ENCODE measurements at regions not wholly inside any gene's neighbourhood (a gene's known extent, or its start where the extent isn't known, plus 50 kb on each side); places are given as distances from the start of the nearest gene placed in this dataset.

DNA sequence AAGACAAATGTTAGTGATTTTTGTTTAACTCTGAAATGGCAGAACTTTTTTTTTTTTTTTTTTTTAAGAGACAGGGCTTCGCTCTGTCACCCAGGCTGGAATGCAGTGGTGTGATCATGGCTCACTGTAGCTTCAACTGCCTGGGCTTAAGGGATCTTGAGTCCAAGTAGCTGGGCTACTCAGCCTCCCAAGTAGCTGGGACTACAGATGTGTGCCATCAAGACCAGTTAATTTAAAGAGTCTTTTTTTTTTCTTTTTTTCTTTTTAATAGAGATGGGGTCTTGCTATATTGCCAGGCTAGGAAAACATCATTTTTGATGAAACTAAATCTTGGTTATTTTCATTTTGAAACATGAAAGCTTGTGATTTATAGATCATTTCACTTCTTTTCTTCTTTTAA, 91.6 kb upstream of the PTCH1 start:
- DNase-seq (no peak), ATAC-seq (no peak)
- intact Hi-C loops (cut with micrococcal nuclease): no loop called here

DNA sequence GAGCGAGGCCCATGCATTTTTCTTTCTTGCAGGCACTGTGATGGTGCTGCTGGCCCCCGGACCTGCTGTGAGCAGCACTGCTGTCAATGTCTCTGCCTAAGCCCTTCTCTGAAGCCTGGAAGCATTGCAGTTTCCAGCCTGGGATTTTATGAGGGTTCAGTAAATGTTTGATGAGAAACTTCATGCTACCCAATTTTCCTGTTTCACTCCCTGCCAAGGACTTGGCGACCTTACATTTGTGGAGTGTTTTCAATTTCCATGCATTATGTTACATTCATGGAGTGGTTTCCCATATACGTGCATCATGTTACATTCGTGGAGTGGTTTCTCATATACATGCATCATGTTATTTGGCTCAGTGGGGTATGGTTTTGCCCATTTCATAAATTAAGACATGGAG, 90.7 kb upstream of the PTCH1 start:
- DNase-seq: no peak
- intact Hi-C loops (cut with micrococcal nuclease): no loop called here
- no peak for ATAC-seq

DNA sequence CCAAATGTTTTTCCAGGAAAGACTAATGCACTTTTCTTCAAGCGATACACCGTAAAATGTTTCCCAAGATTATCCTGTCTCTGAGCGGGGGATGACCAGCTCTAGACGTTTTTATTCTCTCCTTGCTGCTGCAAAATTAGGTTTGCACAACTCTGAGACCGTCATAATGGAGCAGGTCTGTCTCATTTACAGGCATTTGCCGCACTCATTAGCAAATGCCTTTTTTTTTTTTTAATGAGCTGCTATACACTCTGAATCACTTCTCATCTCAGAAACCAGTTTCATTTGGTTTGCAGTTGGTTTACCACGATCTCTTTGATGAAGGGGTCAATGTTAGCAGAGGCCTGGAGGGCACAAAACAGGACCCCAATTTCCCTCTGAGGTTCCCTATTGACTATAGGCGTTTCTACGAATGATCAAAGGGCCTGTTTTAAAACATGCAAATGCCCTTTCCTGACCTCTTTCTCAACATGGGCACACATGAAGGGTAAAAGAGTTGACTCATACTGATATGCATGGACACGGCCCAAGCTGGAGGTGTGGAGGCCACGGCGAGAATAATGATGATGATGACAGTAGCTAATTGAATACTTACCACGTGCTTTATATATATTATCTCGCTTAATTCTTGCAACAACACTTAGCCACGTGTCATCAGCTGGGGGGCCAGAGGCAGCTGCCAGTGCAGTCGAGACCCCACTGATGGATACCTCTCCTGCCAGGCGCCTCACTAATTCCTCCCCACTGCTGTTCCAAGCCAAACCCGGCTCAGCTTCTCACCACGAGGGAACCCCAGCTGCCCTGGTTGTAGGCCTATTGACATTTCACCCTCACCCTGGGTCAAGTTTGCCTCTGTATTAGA, 89.9 kb upstream of the PTCH1 start:
- no peak for DNase-seq
- intact Hi-C loops (cut with micrococcal nuclease): no loop called here
- ATAC-seq: no peak

DNA sequence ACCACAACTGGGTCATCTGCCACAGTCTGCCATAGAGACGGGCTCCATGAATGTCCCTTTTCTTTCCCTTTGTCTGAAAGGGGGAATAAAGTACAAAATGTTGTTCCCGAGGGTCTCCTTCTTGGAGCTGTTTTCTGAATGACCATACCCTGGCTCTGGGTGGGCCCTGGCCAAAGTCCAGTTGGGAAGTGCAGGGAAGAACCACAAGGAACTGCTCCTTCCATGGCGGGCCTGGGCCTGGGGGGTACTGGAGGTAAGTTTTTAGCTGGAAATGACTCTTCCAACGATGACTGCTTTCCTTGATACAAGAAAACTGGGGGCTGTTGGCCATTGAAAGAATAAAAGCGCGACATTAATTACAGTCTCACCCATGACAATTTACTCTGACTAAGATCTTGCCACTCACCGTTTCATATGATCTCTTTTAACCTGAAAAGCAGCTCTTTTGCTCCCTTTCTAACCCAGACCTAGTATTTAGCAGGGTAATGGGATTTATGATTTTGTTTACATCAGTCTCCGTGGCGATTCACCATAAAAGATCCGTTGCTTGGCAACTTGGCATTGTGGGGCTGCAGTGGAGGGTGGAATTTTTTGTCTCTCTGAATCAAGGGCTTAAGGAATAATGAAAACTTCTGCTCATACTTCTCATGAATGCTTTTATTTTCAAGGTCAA, 89.2 kb upstream of the PTCH1 start:
- ATAC-seq (no peak), DNase-seq (no peak)
- intact Hi-C loops (cut with micrococcal nuclease): no loop called here

DNA sequence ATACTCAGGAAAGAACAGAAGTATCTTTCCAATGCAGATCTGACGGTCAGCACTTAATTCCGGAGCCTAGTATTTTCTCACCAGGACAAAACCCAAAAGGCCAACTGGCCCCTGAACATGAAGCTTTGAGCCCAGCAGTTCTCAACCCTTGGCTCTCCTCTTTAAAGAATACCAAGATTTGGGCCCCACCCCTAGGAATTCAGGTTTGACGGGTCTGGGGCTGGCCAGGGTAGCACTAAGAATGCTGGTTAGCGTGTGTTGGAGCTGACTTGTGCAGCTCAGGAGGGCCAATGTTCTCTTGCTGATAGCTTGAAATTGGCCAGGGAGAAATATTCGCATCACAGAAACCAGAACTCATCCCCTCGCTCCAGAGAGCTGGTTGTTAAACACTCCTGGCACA, 88.3 kb upstream of the PTCH1 start:
- DNase-seq: no peak
- no peak for ATAC-seq
- intact Hi-C loops (cut with micrococcal nuclease): no loop called here

DNA sequence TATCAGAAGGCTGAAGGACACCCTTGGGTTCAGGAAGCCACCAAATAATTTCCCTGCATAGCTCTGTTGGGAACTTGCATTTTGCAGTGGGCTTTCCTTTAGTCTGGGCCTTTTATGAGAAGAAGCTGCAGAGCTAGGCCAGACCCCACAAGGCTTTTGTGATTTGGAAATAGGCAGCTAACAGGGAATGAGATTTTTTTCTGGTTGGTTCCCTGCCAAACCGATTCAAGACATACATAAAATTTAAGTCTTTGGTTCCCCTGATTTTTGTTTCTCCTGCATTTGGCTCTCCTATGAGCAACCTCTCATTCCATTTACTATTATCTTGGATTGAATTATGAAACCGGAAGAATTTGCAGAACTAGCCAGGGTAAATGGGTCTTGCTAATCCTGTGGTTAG, 81.5 kb upstream of the PTCH1 start:
- intact Hi-C loops (cut with micrococcal nuclease): no loop called here
- ATAC-seq (no peak), DNase-seq (no peak)

DNA sequence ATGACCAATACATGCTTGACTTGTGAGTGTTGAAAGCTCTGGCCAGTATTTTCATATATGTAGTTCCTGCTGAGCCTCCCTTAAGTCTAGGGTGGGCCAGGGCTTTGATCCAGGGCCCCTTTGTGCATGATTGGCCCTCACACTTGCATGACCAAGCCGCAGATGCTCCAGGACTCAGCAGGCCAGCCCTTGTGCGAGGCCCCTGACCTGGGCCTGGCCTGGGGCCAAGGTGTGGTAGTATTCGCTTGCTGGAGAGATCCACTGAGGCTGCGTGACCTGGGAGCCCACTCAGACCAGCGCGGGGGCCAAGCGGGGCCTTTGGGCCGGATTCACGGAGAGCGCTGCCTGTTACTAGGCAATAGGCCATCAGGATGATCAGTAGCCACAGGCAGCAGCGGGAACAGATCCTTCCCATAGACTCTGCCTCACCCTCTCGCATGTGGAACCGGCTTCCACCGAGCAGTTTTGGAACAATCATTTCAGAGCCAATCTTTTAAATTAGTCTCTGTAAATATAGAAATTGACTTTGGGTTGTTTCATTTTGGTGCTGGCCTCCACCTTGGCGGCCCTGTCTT, 79.0 kb upstream of the PTCH1 start:
- DNase-seq: no peak
- no peak for ATAC-seq
- intact Hi-C loops (cut with micrococcal nuclease): no loop called here

DNA sequence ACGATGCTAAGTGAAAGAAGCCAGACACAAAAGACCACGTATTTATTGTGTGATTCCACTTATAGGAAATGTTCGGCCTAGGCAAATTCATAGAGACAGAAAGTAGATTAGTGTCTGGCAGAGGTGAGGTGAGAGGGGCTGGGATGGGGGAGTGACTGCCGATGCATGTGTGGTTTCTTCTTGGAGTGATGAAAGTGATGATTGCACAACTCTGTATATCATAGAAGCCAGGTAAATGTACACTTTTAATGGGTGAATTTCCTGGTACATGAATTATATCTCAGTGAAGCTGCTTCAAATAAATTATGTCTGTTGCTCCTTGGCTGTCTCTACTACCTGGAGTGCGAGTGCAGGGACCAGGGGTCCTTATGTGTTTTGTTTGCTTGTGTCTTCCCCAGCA, 76.2 kb upstream of the PTCH1 start:
- DNase-seq: no peak
- no peak for ATAC-seq
- intact Hi-C loops (cut with micrococcal nuclease): no loop called here

DNA sequence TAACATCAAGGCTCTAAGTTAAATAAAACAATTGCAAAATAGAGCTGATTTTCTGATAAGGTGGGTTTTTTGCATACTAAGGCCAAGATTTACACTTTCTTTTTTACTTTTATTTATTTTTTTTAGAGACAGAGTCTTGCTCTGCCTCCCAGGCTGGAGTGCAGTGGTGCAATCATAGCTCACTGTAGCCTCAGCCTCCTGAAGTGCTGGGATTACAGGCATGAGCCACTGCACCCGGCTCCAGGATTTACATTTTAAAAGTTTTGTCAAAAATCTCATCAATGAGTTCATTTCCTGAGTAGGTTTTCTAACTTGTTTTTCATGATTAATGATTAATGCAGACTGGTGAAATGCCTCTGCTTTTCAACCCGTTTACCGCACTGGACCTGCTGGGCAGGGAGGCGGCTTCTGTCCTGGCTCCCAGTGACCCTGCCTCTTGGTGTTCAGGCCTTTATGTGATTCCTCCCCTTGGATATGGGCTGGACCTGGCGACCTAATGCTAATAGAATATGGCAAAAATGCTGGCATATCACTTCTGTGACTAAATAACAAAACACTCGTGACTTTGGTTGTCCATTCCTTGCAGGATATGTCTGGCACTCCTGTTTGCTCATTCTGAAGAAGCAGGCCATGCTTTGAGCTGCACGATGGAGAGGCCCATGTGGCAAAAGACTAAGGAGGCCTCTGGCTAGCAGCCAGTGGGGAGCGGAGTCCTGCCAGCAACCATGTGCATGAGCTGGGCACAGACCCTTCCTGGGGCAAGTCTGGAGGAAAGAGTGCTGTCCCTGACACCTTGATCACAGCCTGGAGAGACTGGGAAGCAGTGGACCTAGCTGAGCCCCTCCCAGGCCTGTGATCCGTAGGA, 72.2 kb upstream of the PTCH1 start:
- no peak for ATAC-seq
- no peak for DNase-seq
- intact Hi-C loops (cut with micrococcal nuclease): no loop called here

DNA sequence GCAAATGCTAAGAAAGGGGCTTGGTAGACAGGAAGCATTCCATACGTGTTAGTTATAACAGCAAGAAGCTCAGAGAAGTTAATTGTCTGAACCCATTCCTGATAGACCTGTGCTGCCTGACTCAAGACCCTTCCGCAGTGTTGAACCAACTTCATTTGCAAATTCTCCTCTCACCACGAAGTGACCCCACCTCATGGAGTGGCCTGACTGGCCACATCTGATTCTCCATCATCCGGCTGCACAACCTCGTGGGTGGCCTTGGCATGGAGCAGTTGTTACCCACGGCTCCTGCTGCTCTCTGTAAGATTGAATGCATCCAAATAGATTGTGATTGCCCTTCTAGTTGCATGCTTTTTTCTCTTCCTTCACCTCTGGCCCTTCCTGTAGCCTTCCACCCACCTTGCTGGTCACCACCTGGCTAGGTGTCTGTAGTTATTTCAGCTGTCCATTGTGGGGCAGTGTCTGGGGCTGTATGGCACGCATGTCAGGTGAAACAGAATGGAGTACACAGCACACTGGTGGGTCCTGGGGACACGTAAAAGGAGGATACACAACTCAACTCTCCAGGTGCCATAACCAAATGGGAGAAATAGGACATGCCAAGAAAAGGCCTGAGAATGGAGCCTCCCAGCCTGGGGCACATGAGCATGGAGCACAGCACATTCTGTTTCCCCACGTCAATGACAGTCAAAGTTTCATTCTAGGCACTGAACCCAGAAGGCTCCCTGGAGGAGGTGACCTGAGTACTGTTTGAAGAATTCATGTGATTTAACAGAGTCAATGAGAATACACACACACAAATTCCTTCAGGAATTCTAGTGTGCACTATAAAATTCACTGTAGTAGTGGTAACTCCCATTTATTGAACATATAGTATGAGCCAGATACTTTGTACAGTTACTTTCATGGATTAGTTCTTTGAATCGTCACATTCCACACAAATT, 70.5 kb upstream of the PTCH1 start:
- no peak for ATAC-seq
- DNase-seq: no peak
- intact Hi-C loops (cut with micrococcal nuclease): no loop called here

DNA sequence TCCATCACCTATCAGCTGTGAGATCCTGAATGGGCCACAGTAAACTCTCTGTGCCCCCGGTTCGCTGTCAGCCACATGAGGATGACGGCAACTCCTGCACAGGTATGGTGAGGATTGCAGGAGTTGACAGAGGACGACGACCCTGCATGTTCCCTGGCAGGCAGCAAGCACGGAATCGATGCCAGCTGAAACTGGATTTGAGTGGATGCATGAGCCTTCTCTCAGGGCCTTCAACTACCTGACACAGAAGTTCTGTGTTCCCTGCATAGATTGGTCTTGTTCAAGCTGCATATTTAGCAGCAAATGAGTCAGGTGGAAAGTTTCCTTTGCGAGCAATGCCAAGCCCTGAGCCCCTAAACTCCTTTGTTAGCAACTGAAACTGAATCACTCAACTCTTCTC, 69.6 kb upstream of the PTCH1 start:
- ATAC-seq: no peak
- intact Hi-C loops (cut with micrococcal nuclease): no loop called here
- no peak for DNase-seq

DNA sequence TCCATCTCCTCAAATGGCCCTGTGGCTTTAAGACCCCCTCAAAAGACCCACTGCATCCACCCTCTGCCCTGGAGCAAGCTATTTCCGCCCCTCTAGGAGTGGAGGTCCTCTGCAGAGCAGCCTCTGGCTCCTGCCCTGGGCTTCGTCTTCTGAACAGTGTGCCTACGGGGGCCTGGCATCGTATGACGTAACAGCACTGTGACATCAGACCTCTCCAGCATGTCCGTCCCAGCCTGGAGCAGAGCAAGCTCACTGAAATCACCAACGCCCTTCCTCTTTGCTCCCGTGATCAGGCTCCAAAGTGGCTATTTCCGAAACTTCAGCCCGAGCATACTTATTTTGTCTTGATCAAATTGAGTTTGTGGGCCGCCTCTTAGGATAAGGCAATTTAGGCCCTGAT, 69.1 kb upstream of the PTCH1 start:
- DNase-seq (no peak), ATAC-seq (no peak)
- intact Hi-C loops (cut with micrococcal nuclease): no loop called here

DNA sequence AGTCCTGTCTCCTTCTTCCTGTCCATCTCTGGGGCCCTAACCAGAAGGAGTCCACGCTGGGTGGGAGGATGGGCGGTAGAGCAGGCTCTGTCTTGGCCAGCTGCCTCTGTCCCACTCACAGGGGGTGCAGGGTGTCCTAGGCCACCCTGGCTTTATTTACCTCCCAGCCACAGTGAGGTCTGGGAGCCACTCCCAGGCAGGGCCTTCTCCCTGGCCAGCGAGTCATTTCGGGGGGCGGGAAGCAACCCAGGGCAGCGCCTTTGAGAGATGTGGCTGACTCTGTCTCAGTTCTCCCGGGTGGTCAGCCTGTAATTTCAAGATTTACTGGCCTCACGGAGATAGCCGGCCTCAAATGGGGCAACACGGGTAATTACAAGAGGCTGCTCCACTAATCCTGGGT, 67.4 kb upstream of the PTCH1 start:
- no peak for DNase-seq
- no peak for ATAC-seq
- intact Hi-C loops (cut with micrococcal nuclease): no loop called here

DNA sequence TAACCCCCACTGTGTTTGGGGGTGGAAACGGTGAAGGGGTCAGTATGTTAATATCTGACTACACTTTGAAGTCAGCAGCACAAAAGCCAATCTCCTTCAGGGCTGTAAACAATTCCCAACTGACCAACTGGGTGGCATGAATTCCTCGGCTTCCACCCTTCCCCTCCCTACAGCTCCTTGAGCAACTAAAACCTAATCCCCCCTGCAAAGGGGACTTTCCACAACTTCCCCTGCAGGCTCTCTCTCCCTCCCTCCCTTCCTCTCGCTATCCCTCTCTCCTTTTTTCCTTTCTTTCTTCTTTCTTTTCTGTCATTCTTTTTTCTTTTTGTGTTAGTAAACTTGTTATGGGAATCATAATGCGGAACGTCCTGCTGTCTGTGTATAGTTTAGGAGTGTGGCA, 65.1 kb upstream of the PTCH1 start:
- ATAC-seq: no peak
- DNase-seq: no peak
- intact Hi-C loops (cut with micrococcal nuclease): no loop called here

DNA sequence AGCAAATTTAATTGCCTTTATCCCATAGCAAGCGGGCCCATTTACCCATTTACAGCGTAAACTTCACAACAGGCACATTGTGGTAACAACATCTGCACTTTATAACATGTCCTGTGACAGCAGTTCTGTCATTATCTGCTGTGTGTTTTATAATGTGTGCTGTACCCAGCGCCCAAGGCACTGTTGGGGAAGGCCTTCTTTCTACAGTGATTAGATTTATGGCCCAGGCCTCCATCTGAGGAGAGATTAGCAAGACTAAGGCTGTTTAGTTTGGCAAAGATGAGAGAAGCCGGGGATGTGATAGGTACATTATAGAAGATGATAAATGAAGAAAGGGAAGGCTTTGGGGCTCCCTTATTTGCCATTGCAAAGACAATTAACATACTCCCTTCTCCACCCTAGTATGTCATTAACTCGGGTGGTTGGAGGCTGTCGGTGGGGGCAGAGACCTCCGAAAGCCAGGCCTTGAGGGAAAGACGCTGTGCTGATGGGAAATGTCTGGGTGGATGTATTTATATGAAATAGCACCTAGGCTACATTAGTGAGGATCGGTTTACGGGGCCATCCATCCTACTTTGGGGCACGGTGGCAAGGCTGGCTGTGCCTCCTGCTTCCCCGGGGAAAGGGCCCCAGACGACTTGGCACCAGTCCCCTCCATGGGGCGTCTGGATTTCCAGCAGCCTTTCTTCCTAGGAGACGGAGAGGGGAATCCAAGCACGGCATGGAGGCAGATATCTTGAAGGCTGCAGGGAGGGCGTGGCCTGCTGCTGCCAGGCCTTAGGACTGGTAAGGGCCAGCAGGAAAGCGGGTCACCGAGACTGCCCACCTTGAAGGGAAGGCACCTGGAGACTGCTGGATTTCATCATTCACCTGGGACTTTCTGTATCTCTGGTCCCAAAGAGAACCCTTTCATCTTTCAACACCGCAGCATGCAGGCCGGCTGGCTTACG, 64.3 kb upstream of the PTCH1 start:
- no peak for ATAC-seq

DNA sequence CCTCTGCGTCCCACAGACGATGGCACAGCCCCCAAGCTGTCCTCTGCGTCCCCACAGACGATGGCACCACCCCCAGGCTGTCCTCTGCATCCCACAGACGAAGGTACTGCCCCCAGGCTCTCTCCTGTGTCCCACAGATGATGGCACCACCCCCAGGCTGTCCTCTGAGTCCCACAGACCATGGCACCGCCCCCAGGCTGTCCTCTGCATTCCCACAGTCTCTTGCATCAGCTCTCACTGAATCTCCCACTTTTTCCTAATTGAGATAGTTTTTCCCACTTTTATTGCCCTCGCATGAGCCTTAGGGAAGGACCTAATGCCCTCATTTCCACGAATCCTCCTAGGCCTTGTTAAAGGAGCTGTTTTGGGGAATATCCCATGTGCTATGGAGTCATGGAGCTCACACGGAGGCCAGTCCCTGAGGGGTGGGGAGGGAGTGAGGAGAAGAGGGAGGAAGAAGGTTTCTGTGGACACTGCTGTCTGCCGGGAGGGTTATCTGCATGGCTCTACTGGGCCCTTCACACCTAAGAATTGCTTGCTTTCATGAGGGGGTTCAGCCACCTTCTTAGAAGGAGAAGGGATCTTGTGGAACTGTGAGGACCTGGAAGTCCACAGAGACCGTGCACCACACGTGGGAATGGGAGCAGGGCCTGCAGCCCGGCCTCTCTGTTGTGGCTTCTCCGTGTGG, 58.2 kb upstream of the PTCH1 start:
- DNase-seq: no peak
- no peak for ATAC-seq
- intact Hi-C loops (cut with micrococcal nuclease): no loop called here

More for the DNA sequence above, 64.3 kb upstream of the PTCH1 start:
- intact Hi-C loops (cut with micrococcal nuclease): no loop called here
- DNase-seq: no peak

DNA sequence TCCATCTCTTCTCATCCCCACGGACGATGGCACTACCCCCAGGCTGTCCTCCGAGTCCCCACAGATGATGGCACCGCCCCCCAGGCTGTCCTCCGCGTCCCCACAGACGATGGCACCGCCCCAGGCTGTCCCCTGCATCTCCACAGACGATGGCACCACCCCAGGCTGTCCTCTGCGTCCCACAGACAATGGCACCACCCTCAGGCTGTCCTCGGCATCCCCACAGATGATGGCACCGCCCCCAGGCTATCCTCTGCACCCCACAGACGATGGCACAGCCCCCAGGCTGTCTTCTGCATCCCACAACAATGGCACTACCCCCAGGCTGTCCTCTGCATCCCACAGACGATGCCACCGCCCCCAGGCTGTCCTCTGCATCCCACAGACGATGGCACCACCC, 57.4 kb upstream of the PTCH1 start:
- no peak for ATAC-seq
- no peak for DNase-seq
- intact Hi-C loops (cut with micrococcal nuclease): no loop called here
